RWPE1 (cell line): ENCODE measurements at regions not wholly inside any gene's neighbourhood (a gene's known extent, or its start where the extent isn't known, plus 50 kb on each side); places are given as distances from the start of the nearest gene placed in this dataset.
A peak's percentile ranks its signal among the peaks of the same experiment; 100 is the strongest.

Experiments
- CTCF ChIA-PET: fragments of 350-600 bp; sonication (Branson Sonifier 250); formaldehyde crosslinking; extraction: SDS; loops from one replicate; lab custom pipeline; 2021; lab: Yijun Ruan, JAX
- POLR2A ChIA-PET: fragments of 400-600 bp; formaldehyde crosslinking; extraction: SDS; loops from one replicate; lab custom pipeline; 2020; ENCODE audit warnings: antibody characterized with exemption; ENCODE audit not compliant: low non-redundant PET; lab: Yijun Ruan, JAX
- DNase-seq: peaks from one replicate; pipeline ENCODE4 v3.0.0; 2012; ENCODE audit warnings: low spot score
- H3K27ac ChIP-seq: fragments of 450-650 bp; 2 replicates; pipeline ENCODE4 v1.5.1; 2017
- TF ChIP-seq, protein P1 (sequence below): fragments of 450-650 bp; conservative IDR thresholded peaks from 2 replicates; pipeline ENCODE4 v1.5.1; 2017; ENCODE audit warnings: low read depth, mild to moderate bottlenecking

DNA sequence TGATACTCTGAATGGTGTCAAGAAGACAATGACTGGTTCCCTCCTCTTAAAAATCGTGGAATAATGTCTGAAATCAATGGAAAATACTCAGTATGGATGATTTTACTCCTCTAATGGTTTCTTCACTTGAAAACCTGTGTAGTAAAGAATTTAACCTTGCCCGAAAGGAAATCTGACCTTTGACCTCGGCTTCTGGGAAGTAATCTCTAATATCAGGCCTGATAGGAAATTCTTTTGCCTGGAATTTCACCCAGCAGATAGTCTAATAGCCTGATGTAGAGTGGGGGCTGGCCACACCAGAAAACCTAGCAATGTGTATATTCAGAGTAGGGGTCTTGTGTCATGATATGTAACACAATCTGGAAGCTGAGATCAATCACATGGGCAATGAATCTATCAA, 91.5 kb upstream of the GOLIM4 start:
- DNase-seq, result no peak
- no peak overlapping the region for H3K27ac ChIP-seq
- TF ChIP-seq, protein P1, sequence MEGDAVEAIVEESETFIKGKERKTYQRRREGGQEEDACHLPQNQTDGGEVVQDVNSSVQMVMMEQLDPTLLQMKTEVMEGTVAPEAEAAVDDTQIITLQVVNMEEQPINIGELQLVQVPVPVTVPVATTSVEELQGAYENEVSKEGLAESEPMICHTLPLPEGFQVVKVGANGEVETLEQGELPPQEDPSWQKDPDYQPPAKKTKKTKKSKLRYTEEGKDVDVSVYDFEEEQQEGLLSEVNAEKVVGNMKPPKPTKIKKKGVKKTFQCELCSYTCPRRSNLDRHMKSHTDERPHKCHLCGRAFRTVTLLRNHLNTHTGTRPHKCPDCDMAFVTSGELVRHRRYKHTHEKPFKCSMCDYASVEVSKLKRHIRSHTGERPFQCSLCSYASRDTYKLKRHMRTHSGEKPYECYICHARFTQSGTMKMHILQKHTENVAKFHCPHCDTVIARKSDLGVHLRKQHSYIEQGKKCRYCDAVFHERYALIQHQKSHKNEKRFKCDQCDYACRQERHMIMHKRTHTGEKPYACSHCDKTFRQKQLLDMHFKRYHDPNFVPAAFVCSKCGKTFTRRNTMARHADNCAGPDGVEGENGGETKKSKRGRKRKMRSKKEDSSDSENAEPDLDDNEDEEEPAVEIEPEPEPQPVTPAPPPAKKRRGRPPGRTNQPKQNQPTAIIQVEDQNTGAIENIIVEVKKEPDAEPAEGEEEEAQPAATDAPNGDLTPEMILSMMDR, result no peak
- CTCF ChIA-PET, result no interaction called here
- POLR2A ChIA-PET, result no interaction called here

DNA sequence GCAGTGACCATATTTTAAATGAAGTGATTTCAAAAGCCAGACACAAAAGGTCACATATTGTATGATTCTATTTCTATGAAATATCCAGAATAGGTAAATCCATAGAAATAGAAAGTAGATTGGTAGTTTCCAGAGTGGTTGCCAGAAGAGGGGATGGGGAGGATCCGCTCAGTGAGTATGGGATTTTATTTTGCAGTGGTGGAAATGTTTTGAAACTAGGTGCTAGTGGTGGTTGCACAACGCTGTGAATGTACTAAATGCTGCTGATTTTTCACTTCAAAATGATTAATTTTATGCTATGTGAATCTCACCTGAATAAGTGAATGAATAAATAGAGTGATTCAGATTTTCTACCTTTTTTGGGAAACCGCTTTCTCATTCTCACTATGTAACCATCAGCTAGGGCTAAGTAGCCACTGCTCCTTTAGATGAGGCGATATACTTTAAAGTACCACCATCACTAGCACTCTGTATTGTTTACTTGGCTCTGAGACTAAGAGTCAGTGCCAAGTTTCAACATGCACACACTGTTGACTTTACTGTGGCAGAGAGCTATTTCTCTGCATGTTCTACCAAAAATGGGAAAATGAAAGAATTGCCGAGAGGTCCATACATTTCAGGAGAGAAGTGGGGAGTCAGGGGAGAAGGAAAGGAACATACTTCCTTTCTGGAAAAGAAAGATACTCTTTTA, 90.7 kb upstream of the GOLIM4 start:
- ChIA-PET POLR2A (no interaction called here), CTCF (no interaction called here)
- H3K27ac ChIP-seq, result no peak overlapping the region
- DNase-seq, result no peak
- TF ChIP-seq, protein P1, result no peak

DNA sequence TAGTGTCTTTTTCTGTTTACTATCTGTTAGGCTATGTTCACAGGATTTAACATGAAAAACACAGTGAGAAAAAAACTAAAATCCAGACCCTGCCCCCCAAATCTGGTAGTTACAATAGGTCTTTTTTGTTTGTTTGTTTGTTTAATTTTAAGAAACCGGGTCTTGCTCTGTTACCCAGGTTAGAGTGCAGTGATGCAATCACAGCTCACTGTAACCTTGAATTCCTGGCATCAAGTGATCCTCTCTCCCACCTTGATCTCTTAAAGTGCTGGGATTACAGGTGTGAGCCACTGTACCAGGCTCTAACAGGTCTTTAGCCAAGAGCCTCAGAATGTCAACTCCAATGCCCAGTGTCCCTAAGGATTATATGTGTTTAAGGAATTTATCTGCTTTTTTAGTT, 88.0 kb upstream of the GOLIM4 start:
- POLR2A ChIA-PET, result no interaction called here
- no peak for DNase-seq
- TF ChIP-seq, protein P1, result no peak
- no peak overlapping the region for H3K27ac ChIP-seq
- CTCF ChIA-PET, result no interaction called here

DNA sequence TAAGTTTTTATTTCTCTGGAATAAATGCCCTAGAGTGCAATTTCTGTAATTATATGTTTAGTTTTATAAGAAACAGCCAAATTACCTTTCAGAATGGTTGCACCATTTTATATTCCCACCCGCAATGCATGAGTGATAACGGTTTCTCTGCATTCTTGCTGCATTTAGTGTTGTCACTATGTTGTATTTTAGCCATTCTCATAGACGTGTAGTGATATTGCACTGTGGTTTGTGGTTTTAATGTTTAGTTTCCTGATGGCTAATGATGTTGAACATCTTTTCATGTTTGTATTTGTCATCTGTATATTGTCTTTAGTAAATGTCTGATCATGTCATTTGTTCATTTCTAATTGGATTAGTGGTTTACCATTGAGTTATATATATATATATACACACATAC, 73.0 kb upstream of the GOLIM4 start:
- ChIA-PET CTCF (interaction anchor here (1.0 kb wide), 1 partner anchor 121 kb away, joined by 3 read pairs; no protein-coding TSS in a partner anchor), POLR2A (no interaction called here)
- TF ChIP-seq, protein P1, result no peak
- no peak overlapping the region for H3K27ac ChIP-seq
- DNase-seq, result no peak

DNA sequence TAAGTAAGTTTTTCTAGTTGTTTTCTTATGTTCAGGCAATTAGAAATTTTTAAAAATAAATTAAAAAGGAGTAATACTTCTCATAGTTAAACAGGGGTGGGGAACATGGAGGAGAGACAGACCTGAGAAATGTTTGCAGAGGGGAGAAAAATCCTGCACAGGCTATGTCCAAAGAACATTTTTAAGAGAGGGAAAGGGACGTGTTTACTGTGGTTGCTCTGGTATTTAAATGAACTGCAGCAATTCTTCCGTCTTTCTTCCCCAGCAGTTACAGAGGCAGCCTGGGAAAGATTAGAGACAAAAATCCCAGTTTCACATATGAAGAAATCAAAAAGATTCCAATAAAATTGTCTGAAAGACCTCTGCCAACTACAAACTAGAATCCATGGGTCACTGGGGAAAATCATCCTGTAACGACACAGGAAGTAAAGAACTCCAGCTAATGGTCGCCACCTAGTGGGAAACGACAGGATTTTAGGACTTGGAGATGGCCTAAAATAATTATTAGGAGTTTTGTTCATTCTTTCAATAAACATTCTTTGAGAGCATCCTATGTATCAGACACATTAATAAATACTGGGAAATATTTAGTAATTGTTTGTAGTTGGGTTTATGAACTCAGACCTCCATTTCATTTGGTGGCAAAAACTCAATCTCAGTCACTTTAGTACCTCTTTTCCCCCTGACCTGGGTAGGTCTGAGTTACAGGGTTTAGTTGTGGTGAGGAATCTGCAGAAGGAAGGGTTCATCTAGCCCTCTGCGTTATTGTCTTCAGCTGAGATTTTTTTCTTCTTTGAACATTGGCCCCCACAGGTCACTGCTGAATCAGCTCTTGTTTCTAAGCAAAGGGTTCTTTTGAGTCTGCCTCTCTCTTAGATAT, 69.9 kb upstream of the GOLIM4 start:
- TF ChIP-seq, protein P1, result peak; percentile 79
- DNase-seq, result peak; percentile 61
- no peak overlapping the region for H3K27ac ChIP-seq
- ChIA-PET POLR2A (no interaction called here), CTCF (interaction anchor here (0.5 to 3.2 kb wide), 8 partner anchors 55 to 1328 kb away, joined by 3 to 35 read pairs (median 4); no protein-coding TSS in a partner anchor)

DNA sequence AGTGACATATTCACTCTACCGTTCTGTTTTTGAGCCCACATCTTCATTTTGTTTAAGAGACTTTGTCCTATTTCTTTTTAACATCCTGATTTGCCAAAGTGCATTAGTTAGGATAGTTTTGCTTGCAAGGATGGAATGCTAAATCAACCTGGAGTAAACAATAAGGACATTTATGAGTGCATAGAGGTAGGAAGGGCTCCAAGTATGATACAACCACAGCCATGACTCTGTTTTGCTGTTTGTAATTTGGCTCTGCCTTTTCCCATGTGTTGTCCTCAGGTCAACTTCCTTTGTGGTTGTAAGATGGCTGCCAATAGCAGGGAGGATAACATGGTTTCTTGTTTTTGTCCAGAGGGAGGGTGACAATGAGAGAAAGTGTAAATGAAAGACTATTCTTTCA, 66.4 kb upstream of the GOLIM4 start:
- ChIA-PET CTCF (no interaction called here), POLR2A (no interaction called here)
- H3K27ac ChIP-seq, result no peak overlapping the region
- TF ChIP-seq, protein P1, result no peak
- DNase-seq, result no peak
